SK-N-SH (cell line): ENCODE measurements at regions not wholly inside any gene's neighbourhood (a gene's known extent, or its start where the extent isn't known, plus 50 kb on each side); places are given as distances from the start of the nearest gene placed in this dataset.

Source experiments
- CTCF ChIA-PET: fragments of 300-600, 350-600 bp; formaldehyde crosslinking; extraction: SDS; loops from one replicate; lab custom pipeline; 2021; lab: Yijun Ruan, JAX
- POLR2A ChIA-PET: fragments of 350-600 bp; sonication (Branson Sonifier 250); formaldehyde crosslinking; extraction: SDS; loops from one replicate; lab custom pipeline; 2020; ENCODE audit warnings: antibody characterized with exemption, inconsistent platforms; lab: Yijun Ruan, JAX
- DNase-seq: peaks from one replicate; pipeline ENCODE4 v3.0.0; 2012
- H2AFZ ChIP-seq: fragments of 200-600 bp; sonication (generic); 2 replicates; pipeline ENCODE4 v1.8.1; 2016; ENCODE audit warnings: antibody characterized with exemption, mild to moderate bottlenecking, low read depth
- H3F3A ChIP-seq: fragments of 200-600 bp; sonication (generic); replicated peaks from 2 replicates; pipeline ENCODE3; 2016; ENCODE audit warnings: antibody characterized with exemption, mild to moderate bottlenecking; ENCODE audit not compliant: insufficient read depth
- H3K27ac ChIP-seq, 2 experiments: fragments of 200-500 bp in 1 of 2; fragments of 200-600 bp in 1 of 2; sonication (Bioruptor generic) in 1 of 2; sonication (generic), shearing (Covaris generic) in 1 of 2; 2 replicates each; pipeline versions ENCODE4 v1.5.1 to v1.6.1; 2014 to 2016; ENCODE audit warnings: low read depth in 2 of 2, inconsistent platforms in 1 of 2, low read length in 1 of 2, mild to moderate bottlenecking in 1 of 2, mixed read lengths in 1 of 2
- H3K27me3 ChIP-seq: fragments of 200-600 bp; sonication (generic), shearing (Covaris generic); 2 replicates; pipeline ENCODE4 v1.6.1; 2016; ENCODE audit warnings: mixed run types; ENCODE audit not compliant: insufficient read depth
- H3K36me3 ChIP-seq, 2 experiments: fragments of 200-500 bp in 1 of 2; fragments of 200-600 bp in 1 of 2; sonication (Bioruptor generic) in 1 of 2; sonication (generic) in 1 of 2; replicated peaks in 1 of 2; 2 replicates each; pipeline versions ENCODE3 to v1.5.1; 2014 to 2016; ENCODE audit warnings: low read length in 1 of 2, mild to moderate bottlenecking in 1 of 2; ENCODE audit not compliant: insufficient read depth in 2 of 2, control insufficient read depth in 1 of 2
- H3K4me1 ChIP-seq, 2 experiments: fragments of 200-500 bp in 1 of 2; fragments of 200-600 bp in 1 of 2; sonication (Bioruptor generic) in 1 of 2; sonication (generic), shearing (Covaris generic) in 1 of 2; 2 replicates each; pipeline versions ENCODE4 v1.5.1 to v1.6.1; 2014 to 2016; ENCODE audit warnings: low read depth in 1 of 2, low read length in 1 of 2, mixed run types in 1 of 2; ENCODE audit not compliant: insufficient read depth in 2 of 2, control insufficient read depth in 1 of 2
- H3K4me2 ChIP-seq: fragments of 200-600 bp; sonication (generic), shearing (Covaris generic); 2 replicates; pipeline ENCODE4 v1.6.1; 2017; ENCODE audit warnings: mixed run types
- H3K4me3 ChIP-seq, 2 experiments: fragments of 200-500 bp in 1 of 2; fragments of 200-600 bp in 1 of 2; sonication (Bioruptor generic) in 1 of 2; sonication (generic), shearing (Covaris generic) in 1 of 2; 2 replicates each; pipeline versions ENCODE4 v1.5.1 to v1.8.1; 2014 to 2016; ENCODE audit warnings: low read depth in 2 of 2, inconsistent platforms in 1 of 2, low read length in 1 of 2, mild to moderate bottlenecking in 1 of 2, mixed read lengths in 1 of 2, moderate library complexity in 1 of 2
- H3K79me2 ChIP-seq: fragments of 200-600 bp; sonication (generic); 2 replicates; pipeline ENCODE4 v1.8.1; 2017; ENCODE audit warnings: mild to moderate bottlenecking; ENCODE audit not compliant: insufficient read depth
- H3K9ac ChIP-seq: fragments of 200-600 bp; sonication (generic); 2 replicates; pipeline ENCODE4 v1.6.1; 2017; ENCODE audit warnings: mixed run types
- H3K9me2 ChIP-seq: fragments of 200-600 bp; sonication (generic); 2 replicates; pipeline ENCODE4 v1.6.1; 2017; ENCODE audit warnings: mixed run types
- H3K9me3 ChIP-seq: fragments of 200-600 bp; sonication (generic); 2 replicates; pipeline ENCODE4 v1.6.1; 2017; ENCODE audit warnings: mixed run types, mild to moderate bottlenecking, moderate library complexity
- H4K20me1 ChIP-seq: fragments of 200-600 bp; sonication (generic); 2 replicates; pipeline ENCODE4 v1.6.1; 2017; ENCODE audit warnings: mild to moderate bottlenecking, mixed run types; ENCODE audit not compliant: insufficient read depth
- ELF1 ChIP-seq: IDR thresholded peaks from 2 replicates; pipeline ENCODE4 v1.4.0; 2012
- FOXJ3 ChIP-seq: sonication (generic); formaldehyde crosslinking; IDR thresholded peaks from 2 replicates; pipeline ENCODE4 v1.5.1; 2020; ENCODE audit warnings: mild to moderate bottlenecking, missing genetic modification reagents
- FOXM1 ChIP-seq: IDR thresholded peaks from 2 replicates; pipeline ENCODE4 v1.4.0; 2012; ENCODE audit warnings: low read depth, mild to moderate bottlenecking
- GATA2 ChIP-seq: sonication (generic); formaldehyde crosslinking; IDR thresholded peaks from 2 replicates; pipeline ENCODE4 v1.5.0; 2020; ENCODE audit warnings: mild to moderate bottlenecking, missing genetic modification reagents
- IRF3 ChIP-seq: fragments of 150-350 bp; IDR thresholded peaks from 2 replicates; pipeline ENCODE4 v1.6.1; 2016; ENCODE audit warnings: mild to moderate bottlenecking, low read depth, low read length
- MEF2A ChIP-seq: IDR thresholded peaks from 2 replicates; pipeline ENCODE4 v1.4.0; 2012; ENCODE audit warnings: low read depth, borderline replicate concordance
- NFIC ChIP-seq: IDR thresholded peaks from 2 replicates; pipeline ENCODE4 v1.4.0; 2012; ENCODE audit warnings: borderline replicate concordance
- RAD21 ChIP-seq: IDR thresholded peaks from 2 replicates; pipeline ENCODE4 v1.6.1; 2012; ENCODE audit warnings: mild to moderate bottlenecking, low read length
- RCOR1 ChIP-seq: fragments of 150-350 bp; IDR thresholded peaks from 2 replicates; pipeline ENCODE4 v1.6.1; 2017; ENCODE audit warnings: antibody characterized with exemption, low read length
- USF1 ChIP-seq: IDR thresholded peaks from 2 replicates; pipeline ENCODE4 v1.4.0; 2012; ENCODE audit warnings: low read depth, borderline replicate concordance
- USF2 ChIP-seq: fragments of 150-350 bp; IDR thresholded peaks from 2 replicates; pipeline ENCODE4 v1.6.1; 2017; ENCODE audit warnings: antibody characterized with exemption, low read length, low read depth, borderline replicate concordance
- ZBTB33 ChIP-seq: IDR thresholded peaks from 2 replicates; pipeline ENCODE4 v1.4.0; 2012; ENCODE audit warnings: low read depth, borderline replicate concordance
- WGBS: methylation state at CpG from one replicate; pipeline ENCODE4 v1.1.6; 2017; ENCODE audit warnings: low lambda C conversion rate; 5-methylcytosine and 5-hydroxymethylcytosine counted together

- TF ChIP-seq FOXJ3 (no peak), RCOR1 (no peak), MEF2A (no peak), GATA2 (CRISPR knock-in tag) (no peak), ZBTB33 (no peak), ELF1 (no peak), RAD21 (no peak), USF1 (no peak), IRF3 (no peak), FOXM1 (no peak), NFIC (no peak), USF2 (no peak)
- H3F3A ChIP-seq = no peaks in the 10 kb centered on the region
- peaks cover 0 to 4% of the 10 kb centered on the region in 2 experiments; a peak in 1 of 4 replicates for H3K4me1 ChIP-seq
- no peak overlapping the region for H2AFZ ChIP-seq
- H3K9ac ChIP-seq = no peak overlapping the region
- DNase-seq = no peak
- H3K4me2 ChIP-seq = no peak overlapping the region
- 48% methylated on average over 15 of the region's 23 CpGs for WGBS
- no peak overlapping the region for H3K27ac ChIP-seq
- H3K4me3 ChIP-seq = no peak overlapping the region
- POLR2A ChIA-PET = no interaction called here
- no peaks in the 10 kb centered on the region for H3K9me2 ChIP-seq
- H3K36me3 ChIP-seq = no peaks in the 10 kb centered on the region
- H3K27me3 ChIP-seq = no peaks in the 10 kb centered on the region
- no peaks in the 10 kb centered on the region for H3K9me3 ChIP-seq
- H3K79me2 ChIP-seq = no peaks in the 10 kb centered on the region
- CTCF ChIA-PET = no interaction called here
- H4K20me1 ChIP-seq = no peaks in the 10 kb centered on the region
These were observed 1126.2 kb downstream of the BRD1 start for GRCh38 chr22:48701296-48702030.
